ENCODE measurements at regions not wholly inside any gene's neighbourhood (a gene's known extent, or its start where the extent isn't known, plus 50 kb on each side); places are given as distances from the start of the nearest gene placed in this dataset.

DNA sequence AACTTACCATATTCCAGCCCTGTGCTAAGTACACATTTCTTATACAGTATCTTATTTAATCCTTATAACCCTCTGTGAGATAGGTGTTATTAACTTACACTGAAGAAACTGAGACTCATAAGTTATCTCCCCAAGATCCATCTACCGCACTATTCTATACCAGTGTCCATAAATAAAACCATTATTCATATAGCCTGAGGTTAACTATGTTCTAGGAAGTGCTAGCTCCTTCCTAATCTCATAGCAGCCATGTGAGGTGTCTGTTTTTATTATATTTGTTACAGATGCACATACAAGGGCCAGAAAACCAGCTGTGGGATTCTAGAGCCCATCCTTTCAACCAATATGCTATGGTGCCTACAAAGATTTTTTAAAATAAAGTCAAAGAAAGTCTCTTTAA lies 100.3 kb upstream of the RAP1B start:
- TF ChIP-seq, protein P1, sequence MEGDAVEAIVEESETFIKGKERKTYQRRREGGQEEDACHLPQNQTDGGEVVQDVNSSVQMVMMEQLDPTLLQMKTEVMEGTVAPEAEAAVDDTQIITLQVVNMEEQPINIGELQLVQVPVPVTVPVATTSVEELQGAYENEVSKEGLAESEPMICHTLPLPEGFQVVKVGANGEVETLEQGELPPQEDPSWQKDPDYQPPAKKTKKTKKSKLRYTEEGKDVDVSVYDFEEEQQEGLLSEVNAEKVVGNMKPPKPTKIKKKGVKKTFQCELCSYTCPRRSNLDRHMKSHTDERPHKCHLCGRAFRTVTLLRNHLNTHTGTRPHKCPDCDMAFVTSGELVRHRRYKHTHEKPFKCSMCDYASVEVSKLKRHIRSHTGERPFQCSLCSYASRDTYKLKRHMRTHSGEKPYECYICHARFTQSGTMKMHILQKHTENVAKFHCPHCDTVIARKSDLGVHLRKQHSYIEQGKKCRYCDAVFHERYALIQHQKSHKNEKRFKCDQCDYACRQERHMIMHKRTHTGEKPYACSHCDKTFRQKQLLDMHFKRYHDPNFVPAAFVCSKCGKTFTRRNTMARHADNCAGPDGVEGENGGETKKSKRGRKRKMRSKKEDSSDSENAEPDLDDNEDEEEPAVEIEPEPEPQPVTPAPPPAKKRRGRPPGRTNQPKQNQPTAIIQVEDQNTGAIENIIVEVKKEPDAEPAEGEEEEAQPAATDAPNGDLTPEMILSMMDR (IDR thresholded peaks at IDR 0.05; ENCODE audit: control extremely low read depth, extremely low read depth, low read depth, missing control alignments) = no peak
- DNase-seq (ENCODE audit: extremely low spot score) = no peak
- POLR2A ChIA-PET = no interaction called here
- CTCF ChIA-PET = interaction anchor here (0.9 to 2.2 kb wide), 5 partner anchors 10 to 16 kb away, joined by 3 to 15 read pairs (median 5); no protein-coding TSS in a partner anchor

DNA sequence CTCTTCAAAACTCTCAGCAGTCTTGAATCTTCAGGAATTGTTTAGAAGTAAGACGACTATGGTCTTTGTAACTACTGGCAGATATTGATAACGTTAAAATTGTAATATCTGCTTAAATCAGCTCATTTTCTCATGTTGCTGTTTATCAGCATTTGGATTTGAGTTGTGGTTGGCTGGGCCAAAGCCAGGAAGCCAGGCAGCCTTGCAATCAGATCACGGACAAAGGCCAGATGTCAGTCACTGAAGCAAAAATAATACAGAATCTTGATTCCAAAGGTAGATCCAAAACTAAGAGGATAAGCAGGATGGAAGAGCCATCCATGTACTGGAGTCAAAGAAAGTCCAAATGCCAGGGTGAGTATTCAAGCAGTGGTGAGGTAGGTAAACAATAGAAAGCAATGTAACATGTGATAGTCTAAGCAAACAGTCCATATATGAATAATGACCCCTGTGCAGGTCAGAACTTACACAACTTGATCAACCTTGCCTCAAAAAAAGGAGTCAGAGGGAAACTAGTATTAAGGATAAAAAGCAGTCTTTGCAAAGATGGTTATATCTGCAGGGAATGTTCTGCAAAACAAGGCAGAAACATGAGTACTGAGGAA lies 95.8 kb upstream of the RAP1B start:
- ChIA-PET CTCF (interaction anchor here (1.0 kb wide), 1 partner anchor 9 kb away, joined by 3 read pairs; no protein-coding TSS in a partner anchor), POLR2A (interaction anchor here (0.6 kb wide), 1 partner anchor 93 kb away, joined by 3 read pairs; no protein-coding TSS in a partner anchor)
- DNase-seq (ENCODE audit: extremely low spot score) = no peak
- TF ChIP-seq, protein P1 (IDR thresholded peaks at IDR 0.05; ENCODE audit: control extremely low read depth, extremely low read depth, low read depth, missing control alignments) = no peak

DNA sequence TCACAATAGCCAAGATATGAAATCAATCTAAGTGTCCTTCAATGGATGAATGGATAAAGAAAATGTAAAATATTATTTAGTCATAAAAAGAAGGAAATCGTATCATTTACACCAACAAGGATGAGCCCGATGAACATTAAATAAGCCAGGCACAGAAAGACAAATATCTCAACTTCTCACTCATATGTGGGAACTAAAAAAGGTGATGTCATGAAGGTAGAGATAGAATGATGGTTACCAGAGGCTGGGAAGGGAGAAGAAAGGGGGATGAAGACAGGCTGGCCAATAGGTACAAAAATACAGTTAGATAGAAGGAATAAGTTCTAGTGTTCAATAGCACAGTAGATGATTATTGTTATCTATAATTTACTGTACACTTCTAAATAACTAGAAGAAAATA lies 94.9 kb upstream of the RAP1B start:
- TF ChIP-seq, protein P1 (IDR thresholded peaks at IDR 0.05; ENCODE audit: control extremely low read depth, extremely low read depth, low read depth, missing control alignments) = no peak
- DNase-seq (ENCODE audit: extremely low spot score) = no peak
- ChIA-PET CTCF (interaction anchor here (1.0 kb wide), 1 partner anchor 8 kb away, joined by 3 read pairs; no protein-coding TSS in a partner anchor), POLR2A (no interaction called here)

DNA sequence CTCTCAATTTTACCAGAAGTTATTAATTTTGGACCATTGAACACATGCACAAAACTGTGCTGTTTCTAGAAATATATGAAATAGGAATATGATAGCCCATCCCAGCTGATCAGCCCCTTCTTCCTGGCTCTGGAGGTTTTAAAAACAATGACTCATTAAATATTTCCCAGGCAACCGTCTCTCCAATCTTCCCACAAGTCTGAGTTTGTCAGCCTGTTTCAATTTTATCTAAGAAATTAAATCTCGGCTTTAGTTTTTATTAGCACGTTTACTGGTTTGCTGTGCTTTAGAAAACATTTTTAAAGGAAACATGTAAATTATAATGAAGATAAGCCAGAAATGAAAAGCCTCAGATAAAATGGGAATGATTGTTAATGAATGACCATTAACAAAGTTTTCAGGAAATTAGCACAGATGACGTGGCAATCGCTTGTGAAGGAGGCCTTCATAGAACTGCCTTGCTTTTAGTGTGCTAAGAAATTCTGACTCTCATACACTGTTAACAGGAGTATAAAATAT lies 89.3 kb upstream of the RAP1B start:
- no peak for DNase-seq (ENCODE audit: extremely low spot score)
- POLR2A ChIA-PET = no interaction called here

DNA sequence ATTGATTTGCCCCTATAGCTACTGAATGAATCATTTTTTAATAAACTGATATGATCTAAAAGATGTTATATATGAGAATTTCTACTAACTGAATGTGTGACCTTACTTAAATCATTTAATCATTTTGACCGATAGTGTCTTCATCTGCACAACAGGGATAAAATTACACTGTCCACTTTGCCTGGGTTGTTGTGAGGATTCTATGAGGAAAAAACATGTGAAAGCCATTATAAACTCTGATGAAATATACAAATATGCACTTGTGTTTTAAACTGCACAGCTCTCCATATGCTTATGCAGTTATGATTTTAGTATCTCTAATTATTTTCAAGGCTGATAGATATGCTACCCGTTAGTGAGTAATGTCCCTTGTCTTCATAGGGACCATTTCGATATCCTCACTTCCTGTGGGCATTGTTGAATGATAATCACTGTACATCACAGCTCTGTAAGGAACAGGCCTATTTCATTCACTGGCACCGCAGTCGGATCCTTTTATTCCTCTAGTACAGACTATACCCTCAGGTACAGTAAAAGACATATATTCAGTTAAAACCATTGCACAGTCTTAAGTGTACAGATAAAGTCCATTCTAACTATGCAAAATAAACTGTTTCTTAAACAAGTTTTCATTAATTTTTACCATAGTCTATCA lies 88.7 kb upstream of the RAP1B start:
- TF ChIP-seq, protein P1 (IDR thresholded peaks at IDR 0.05; ENCODE audit: control extremely low read depth, extremely low read depth, low read depth, missing control alignments) = no peak
- DNase-seq (ENCODE audit: extremely low spot score) = no peak
- POLR2A ChIA-PET = no interaction called here
- CTCF ChIA-PET = interaction anchor here (0.8 to 2.4 kb wide), 2 partner anchors 10 to 12 kb away, joined by 5 to 6 read pairs; no protein-coding TSS in a partner anchor

More for the DNA sequence above, 89.3 kb upstream of the RAP1B start:
- TF ChIP-seq, protein P1 (IDR thresholded peaks at IDR 0.05; ENCODE audit: control extremely low read depth, extremely low read depth, low read depth, missing control alignments) = no peak
- CTCF ChIA-PET = no interaction called here

DNA sequence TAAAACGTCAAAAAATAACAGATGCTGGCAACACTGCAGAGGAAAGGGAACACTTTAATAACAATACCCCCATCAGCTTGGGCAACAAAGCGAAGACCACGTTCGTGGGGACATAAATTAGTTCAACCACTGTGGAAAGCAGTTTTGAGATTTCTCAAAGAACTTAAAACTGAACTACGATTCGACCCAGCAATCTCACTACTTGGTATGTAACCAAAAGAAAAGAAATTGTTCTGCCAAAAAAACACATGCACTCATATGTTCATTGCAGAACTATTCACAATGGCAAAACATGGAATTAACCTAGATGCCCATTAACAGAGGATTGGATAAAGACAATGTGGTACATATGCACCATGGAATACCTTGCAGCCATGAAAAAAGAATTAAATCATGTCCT lies 81.2 kb upstream of the RAP1B start:
- DNase-seq (ENCODE audit: extremely low spot score) = no peak
- CTCF ChIA-PET = no interaction called here
- POLR2A ChIA-PET = no interaction called here
- TF ChIP-seq, protein P1 (IDR thresholded peaks at IDR 0.05; ENCODE audit: control extremely low read depth, extremely low read depth, low read depth, missing control alignments) = no peak
